GM13977 (cell line): ENCODE measurements at regions not wholly inside any gene's neighbourhood (a gene's known extent, or its start where the extent isn't known, plus 50 kb on each side); places are given as distances from the start of the nearest gene placed in this dataset.
"Not testable (repeated sequence)": the region's sequence is repeated elsewhere in the genome, so short reads cannot be mapped to it uniquely, and the experiment has no call there.

ENCODE experiments used
- DNase-seq: peaks from one replicate; pipeline ENCODE4 v3.0.0; 2012; ENCODE audit warnings: low spot score
- in situ Hi-C: fragments of 300-500 bp; cut with MboI; formaldehyde crosslinking; loops from one replicate; pipeline ENCODE4 v1.12.0; 2022; ENCODE audit warnings: low sequenced_read_pairs, low pct_unique_long_range_greater_than_20kb, mixed read lengths, inconsistent platforms; ENCODE audit not compliant: unreplicated experiment
- TF ChIP-seq, protein P1 (sequence below): IDR thresholded peaks from 2 replicates; pipeline ENCODE4 v1.5.1; 2012; ENCODE audit warnings: mild to moderate bottlenecking, control low read depth; ENCODE audit not compliant: insufficient read depth; ENCODE audit errors: extremely low read depth, missing control alignments

GRCh38 chr12:131385313-131386166 lies 325.4 kb upstream of the SFSWAP start:
- in situ Hi-C loops = no loop called here
- DNase-seq = no peak
- TF ChIP-seq, protein P1, sequence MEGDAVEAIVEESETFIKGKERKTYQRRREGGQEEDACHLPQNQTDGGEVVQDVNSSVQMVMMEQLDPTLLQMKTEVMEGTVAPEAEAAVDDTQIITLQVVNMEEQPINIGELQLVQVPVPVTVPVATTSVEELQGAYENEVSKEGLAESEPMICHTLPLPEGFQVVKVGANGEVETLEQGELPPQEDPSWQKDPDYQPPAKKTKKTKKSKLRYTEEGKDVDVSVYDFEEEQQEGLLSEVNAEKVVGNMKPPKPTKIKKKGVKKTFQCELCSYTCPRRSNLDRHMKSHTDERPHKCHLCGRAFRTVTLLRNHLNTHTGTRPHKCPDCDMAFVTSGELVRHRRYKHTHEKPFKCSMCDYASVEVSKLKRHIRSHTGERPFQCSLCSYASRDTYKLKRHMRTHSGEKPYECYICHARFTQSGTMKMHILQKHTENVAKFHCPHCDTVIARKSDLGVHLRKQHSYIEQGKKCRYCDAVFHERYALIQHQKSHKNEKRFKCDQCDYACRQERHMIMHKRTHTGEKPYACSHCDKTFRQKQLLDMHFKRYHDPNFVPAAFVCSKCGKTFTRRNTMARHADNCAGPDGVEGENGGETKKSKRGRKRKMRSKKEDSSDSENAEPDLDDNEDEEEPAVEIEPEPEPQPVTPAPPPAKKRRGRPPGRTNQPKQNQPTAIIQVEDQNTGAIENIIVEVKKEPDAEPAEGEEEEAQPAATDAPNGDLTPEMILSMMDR = no peak

DNA sequence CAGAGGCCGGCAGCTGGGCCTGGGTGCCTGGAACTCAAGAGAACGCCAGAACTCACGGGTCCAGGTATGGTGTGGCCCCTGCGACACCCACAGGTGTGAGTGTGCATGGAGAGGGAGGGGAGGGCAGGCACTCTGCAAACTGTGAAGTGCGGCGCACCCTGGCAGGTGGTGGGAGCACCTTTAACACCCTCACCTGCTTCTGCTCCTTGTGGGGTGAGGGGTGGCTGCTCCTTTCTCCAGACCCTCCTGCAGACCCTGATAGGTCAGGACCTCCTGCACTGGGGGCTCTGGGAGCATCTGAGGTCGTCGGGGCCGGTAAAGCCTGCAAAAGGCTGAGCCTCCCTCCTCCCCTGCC lies 324.7 kb upstream of the SFSWAP start:
- in situ Hi-C loops = no loop called here
- DNase-seq = no peak
- TF ChIP-seq, protein P1 = no peak

DNA sequence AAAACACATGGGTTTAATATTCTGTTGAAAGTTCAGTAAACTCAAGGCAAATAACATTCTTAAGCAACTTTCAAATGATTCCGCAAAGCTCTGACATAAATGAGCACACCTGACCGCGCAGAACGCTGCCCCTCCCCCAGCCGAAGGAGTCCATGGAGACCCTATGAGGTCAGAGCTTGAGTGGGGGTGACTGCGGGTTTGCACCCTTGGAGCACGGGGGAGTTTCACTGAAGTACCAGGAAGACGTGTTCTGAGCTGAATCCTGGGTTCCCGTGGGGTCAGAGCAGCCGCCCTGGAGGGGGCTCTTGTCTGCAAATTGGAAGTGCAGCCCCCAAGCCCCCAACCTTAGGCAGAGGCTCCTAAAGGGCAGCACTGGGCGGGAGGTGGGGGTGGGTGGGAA lies 324.1 kb upstream of the SFSWAP start:
- in situ Hi-C loops = no loop called here
- TF ChIP-seq, protein P1 = no peak
- no peak for DNase-seq

GRCh38 chr12:131387281-131388163 lies 323.4 kb upstream of the SFSWAP start:
- no peak for DNase-seq

GRCh38 chr12:131388164-131389053 lies 322.5 kb upstream of the SFSWAP start:
- DNase-seq, in situ Hi-C loops: not testable (repeated sequence)

More at GRCh38 chr12:131387281-131388163, 323.4 kb upstream of the SFSWAP start:
- TF ChIP-seq, protein P1 = no peak
- in situ Hi-C loops = no loop called here

GRCh38 chr12:131389054-131390013 lies 321.6 kb upstream of the SFSWAP start:
- in situ Hi-C loops = no loop called here
- TF ChIP-seq, protein P1 = no peak
- DNase-seq = no peak
